Nephron (organoid): ENCODE measurements at regions not wholly inside any gene's neighbourhood (a gene's known extent, or its start where the extent isn't known, plus 50 kb on each side); places are given as distances from the start of the nearest gene placed in this dataset.
A peak's percentile ranks its signal among the peaks of the same experiment; 100 is the strongest.

Experiments
- H3K27ac Mint-ChIP-seq, 3 experiments: 2 replicates each; pipeline ENCODE4 v1.8.0; 2020; ENCODE audit warnings: mixed read lengths in 3 of 3, mild to moderate bottlenecking in 2 of 3, moderate library complexity in 1 of 3
- H3K27me3 Mint-ChIP-seq: 2 replicates; pipeline ENCODE4 v1.8.0; 2021; ENCODE audit warnings: low read depth, mild to moderate bottlenecking, moderate library complexity, mixed read lengths
- H3K36me3 Mint-ChIP-seq: 2 replicates; pipeline ENCODE4 v1.8.0; 2020; ENCODE audit warnings: low read depth, mixed read lengths
- H3K4me1 Mint-ChIP-seq: 2 replicates; pipeline ENCODE4 v1.8.0; 2020; ENCODE audit warnings: mixed read lengths
- H3K4me3 Mint-ChIP-seq, 3 experiments: 2 replicates each; pipeline ENCODE4 v1.8.0; 2020; ENCODE audit warnings: mild to moderate bottlenecking in 3 of 3, mixed read lengths in 3 of 3, moderate library complexity in 2 of 3
- H3K9me3 Mint-ChIP-seq: 2 replicates; pipeline ENCODE4 v1.8.0; 2020; ENCODE audit warnings: mixed read lengths
- TF ChIP-seq, protein P1 (sequence below), 3 experiments: fragments of 200-600 bp; sonication (generic); IDR thresholded peaks; one replicate each; pipeline ENCODE4 v1.5.0; 2021; ENCODE audit warnings: antibody characterized with exemption in 3 of 3; ENCODE audit not compliant: unreplicated experiment in 3 of 3

DNA sequence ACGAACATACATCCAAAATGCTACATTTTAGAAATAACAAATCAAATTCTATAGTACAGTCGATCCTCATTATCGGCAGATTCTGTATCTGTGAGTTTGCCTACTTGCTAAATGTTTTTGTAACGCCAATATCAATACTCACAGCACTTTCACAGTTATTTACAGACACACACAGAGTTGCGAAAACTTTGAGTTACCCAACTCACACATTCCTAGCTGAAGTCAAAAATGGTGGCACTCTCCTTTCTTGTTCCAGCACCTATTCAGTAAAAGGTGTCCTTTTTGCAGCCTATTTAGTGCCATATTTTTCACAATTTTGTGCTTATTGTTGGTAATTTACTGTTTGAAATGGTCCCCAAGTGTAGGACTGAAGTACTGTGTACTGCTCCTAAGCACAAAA, 161.7 kb downstream of the AKR1D1 start:
- no peak overlapping the region for H3K4me3 Mint-ChIP-seq
- H3K36me3 Mint-ChIP-seq, result no peaks in the 10 kb centered on the region
- peaks cover 16% of the 10 kb centered on the region for H3K9me3 Mint-ChIP-seq
- TF ChIP-seq, protein P1, sequence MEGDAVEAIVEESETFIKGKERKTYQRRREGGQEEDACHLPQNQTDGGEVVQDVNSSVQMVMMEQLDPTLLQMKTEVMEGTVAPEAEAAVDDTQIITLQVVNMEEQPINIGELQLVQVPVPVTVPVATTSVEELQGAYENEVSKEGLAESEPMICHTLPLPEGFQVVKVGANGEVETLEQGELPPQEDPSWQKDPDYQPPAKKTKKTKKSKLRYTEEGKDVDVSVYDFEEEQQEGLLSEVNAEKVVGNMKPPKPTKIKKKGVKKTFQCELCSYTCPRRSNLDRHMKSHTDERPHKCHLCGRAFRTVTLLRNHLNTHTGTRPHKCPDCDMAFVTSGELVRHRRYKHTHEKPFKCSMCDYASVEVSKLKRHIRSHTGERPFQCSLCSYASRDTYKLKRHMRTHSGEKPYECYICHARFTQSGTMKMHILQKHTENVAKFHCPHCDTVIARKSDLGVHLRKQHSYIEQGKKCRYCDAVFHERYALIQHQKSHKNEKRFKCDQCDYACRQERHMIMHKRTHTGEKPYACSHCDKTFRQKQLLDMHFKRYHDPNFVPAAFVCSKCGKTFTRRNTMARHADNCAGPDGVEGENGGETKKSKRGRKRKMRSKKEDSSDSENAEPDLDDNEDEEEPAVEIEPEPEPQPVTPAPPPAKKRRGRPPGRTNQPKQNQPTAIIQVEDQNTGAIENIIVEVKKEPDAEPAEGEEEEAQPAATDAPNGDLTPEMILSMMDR (IDR thresholded peaks at IDR 0.05; ENCODE audit: unreplicated experiment in 3 of 3), result no peak
- H3K4me1 Mint-ChIP-seq, result no peaks in the 10 kb centered on the region
- H3K27me3 Mint-ChIP-seq, result no peaks in the 10 kb centered on the region
- no peak overlapping the region for H3K27ac Mint-ChIP-seq

DNA sequence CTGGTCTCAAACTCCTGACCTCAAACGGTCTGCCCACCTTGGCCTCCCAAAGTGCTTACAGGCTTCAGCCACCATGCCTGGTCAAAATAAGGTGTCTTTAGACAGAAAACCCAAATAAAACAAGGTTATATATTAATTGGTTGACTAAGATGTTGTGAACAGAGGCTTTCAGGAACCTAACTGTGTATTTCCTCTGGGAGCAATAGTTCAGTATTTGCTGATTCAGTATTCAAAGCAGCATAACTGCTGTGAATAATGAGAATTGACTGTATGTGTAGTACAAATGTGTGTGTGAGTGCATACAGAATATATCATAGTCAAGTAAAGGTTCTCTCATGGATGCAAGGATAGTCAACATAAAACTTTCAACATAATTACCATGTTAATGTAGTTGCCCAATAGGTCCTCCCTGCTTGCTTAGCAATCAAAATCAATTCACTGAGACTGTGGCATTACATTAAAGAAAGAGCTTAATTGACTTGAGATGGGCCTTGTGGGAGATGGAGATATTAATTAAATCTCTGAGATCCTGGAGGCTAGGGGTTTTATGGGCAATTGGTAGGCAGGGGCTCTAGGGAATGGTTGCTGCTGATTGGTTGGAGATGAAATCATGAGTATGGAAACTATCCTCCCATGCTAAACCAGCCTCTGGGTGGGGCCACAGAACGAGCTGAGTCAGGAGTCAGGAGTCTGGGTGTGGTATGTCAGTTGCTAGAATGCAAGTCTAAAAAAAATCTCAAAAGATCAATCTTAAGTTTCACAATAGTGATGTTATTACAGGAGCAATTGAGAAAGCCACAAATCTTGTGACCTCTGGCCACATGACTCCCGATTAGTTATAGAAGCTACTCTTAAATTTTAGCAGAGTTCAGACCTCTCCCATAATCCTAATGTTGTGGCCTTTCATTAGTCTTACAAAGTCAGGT, 162.7 kb downstream of the AKR1D1 start:
- Mint-ChIP-seq H3K4me3 (no peak overlapping the region), H3K4me1 (peaks cover 7% of the 10 kb centered on the region), H3K27ac (no peak overlapping the region), H3K27me3 (no peaks in the 10 kb centered on the region), H3K36me3 (no peaks in the 10 kb centered on the region), H3K9me3 (peaks cover 11% of the 10 kb centered on the region)
- TF ChIP-seq, protein P1 (IDR thresholded peaks at IDR 0.05; ENCODE audit: unreplicated experiment in 3 of 3), result no peak

DNA sequence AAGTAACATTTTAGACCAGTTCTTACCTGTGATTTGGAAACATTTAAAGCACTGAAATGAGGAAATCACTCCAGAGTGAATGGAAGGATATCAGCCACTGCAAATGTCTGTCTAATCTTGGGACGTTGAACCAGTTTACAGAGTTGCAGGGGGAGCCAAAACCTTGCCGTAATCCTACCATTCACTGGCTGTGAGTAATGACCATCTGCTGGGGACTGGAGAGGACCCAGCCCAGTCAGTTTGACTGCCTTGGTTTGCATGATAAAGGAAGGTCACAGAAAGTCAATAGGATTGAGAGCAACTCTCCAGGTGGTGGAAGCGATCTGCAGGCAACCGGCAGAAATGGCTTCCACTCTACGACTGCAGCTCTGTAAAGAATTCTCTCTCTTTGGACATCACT, 167.2 kb downstream of the AKR1D1 start:
- Mint-ChIP-seq H3K4me3 (peak overlapping the region in 2 of 3 experiments; percentile 12 to 49), H3K27me3 (no peaks in the 10 kb centered on the region), H3K27ac (peak overlapping the region; percentile 88 to 95 (median 93)), H3K36me3 (no peaks in the 10 kb centered on the region), H3K4me1 (peaks cover 41% of the 10 kb centered on the region), H3K9me3 (peaks cover 11% of the 10 kb centered on the region)
- TF ChIP-seq, protein P1 (IDR thresholded peaks at IDR 0.05; ENCODE audit: unreplicated experiment in 3 of 3), result no peak

DNA sequence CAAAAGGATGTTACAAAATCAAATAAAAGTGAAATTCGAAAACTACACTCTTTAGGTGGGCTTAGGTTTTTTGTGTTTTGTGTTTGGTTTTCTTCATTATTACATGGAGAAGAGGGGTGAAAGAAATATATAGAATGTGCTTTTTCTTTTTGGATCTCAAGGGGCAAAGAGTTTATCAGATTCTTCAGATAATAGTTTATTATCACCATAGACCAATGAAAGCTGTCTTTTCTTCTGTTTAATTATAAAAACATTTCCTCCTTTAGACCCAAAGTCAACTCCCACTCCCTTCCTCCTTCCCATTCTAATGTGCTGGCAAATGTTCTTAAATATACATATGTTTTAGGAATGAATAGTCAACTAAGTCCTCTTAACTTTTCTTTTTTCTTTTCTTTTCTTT, 167.6 kb downstream of the AKR1D1 start:
- Mint-ChIP-seq H3K27me3 (no peaks in the 10 kb centered on the region), H3K4me1 (peaks cover 41% of the 10 kb centered on the region), H3K36me3 (no peaks in the 10 kb centered on the region), H3K4me3 (peak overlapping the region in 1 of 3 experiments; percentile 49), H3K27ac (peak overlapping the region; percentile 88 to 95 (median 93)), H3K9me3 (peaks cover 11% of the 10 kb centered on the region)
- TF ChIP-seq, protein P1 (IDR thresholded peaks at IDR 0.05; ENCODE audit: unreplicated experiment in 3 of 3), result no peak

DNA sequence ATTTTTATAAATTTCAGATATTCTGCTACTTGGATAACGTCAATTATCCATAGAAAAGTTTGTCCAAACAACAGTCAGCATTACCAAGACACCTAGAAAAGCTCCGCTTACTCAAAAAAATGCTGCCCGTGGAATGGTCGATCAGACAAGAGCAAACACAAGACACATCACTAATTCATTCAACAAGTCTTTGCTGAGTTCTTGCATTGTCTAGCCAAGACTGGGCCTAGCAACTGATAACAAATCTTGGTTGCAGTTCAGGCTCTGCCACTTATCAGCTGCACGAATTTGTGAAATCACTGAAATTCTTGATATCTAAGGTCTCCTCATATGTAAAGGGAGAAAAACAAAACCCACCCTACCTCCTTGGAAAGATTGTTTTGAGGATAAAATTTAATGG, 168.3 kb downstream of the AKR1D1 start:
- TF ChIP-seq, protein P1 (IDR thresholded peaks at IDR 0.05; ENCODE audit: unreplicated experiment in 3 of 3), result no peak
- Mint-ChIP-seq H3K9me3 (peaks cover 5% of the 10 kb centered on the region), H3K4me3 (no peak overlapping the region)

More for the DNA sequence above, 168.3 kb downstream of the AKR1D1 start:
- Mint-ChIP-seq H3K27me3 (no peaks in the 10 kb centered on the region), H3K36me3 (no peaks in the 10 kb centered on the region), H3K4me1 (peaks cover 41% of the 10 kb centered on the region), H3K27ac (peak overlapping the region; percentile 88 to 98 (median 98))
